HPDE6-E6E7 (cell line): ENCODE measurements at regions not wholly inside any gene's neighbourhood (a gene's known extent, or its start where the extent isn't known, plus 50 kb on each side); places are given as distances from the start of the nearest gene placed in this dataset.
"Not testable (repeated sequence)": the region's sequence is repeated elsewhere in the genome, so short reads cannot be mapped to it uniquely, and the experiment has no call there.

Experiments used
- DNase-seq: peaks from one replicate; pipeline ENCODE4 v3.0.0; 2011; ENCODE audit warnings: missing footprints; ENCODE audit errors: extremely low spot score

GRCh38 chr5:124180299-124180874, 566.1 kb downstream of the ZNF608 start:
- no peak for DNase-seq

DNA sequence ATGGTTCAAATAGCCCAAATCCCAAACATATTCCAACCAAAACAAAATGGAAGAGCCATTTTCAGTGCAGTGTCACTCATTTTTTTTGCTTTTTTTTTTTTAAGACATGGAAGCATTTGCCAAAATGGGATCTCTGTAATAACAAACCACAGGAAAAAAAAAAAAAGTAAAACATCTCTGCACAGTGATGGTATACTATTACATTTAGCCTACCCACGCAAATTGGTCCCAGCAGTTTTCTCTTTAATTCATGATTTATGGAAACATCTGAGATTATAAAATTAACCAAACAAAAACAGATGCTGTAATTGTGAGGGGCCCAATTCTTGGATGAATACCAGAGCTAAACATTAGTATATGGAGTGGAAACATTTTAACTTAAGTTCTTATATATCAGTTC, 566.6 kb downstream of the ZNF608 start:
- DNase-seq, result no peak

DNA sequence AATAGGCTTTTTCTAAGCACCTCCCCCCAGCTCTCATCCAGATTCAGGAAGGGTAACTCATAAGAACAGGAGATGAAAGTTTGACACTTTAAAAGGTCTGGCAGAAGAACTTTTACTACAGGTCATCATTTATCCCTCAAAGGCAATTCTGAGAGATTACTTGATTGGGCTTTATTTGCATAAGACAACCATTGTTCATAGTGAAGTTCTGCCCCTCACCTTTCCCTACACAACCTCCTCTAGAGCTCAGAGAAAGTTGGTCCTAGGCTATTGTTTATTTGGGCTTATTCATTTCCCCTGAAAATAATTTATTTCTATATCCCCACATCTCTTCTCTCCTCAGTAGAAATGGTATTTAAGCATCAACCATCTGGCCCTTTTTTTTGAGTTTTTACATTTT, 568.4 kb downstream of the ZNF608 start:
- no peak for DNase-seq

DNA sequence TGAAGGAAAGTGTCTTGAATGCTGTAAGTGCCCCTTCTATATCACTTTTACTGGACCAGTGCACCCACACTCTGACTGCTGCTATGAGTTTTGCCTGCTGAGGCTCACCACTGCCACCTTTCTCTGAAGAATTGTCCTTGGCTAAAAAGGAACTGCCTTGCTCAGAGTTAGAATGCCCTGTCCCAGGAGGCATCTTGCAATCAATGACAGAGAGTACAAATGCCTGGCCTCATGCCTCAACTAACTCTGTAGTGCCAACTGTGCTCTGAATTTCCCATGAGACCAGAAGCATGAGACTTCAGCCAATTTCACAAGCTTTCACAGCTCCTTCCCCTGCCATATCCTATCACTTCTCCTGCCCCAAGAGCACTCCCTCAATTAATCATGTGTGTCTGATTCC, 569.7 kb downstream of the ZNF608 start:
- no peak for DNase-seq

GRCh38 chr5:124173386-124173785, 573.1 kb downstream of the ZNF608 start:
- no peak for DNase-seq

GRCh38 chr5:124172389-124173003, 573.9 kb downstream of the ZNF608 start:
- no peak for DNase-seq

GRCh38 chr5:124168093-124168492, 578.3 kb downstream of the ZNF608 start:
- not testable (repeated sequence) for DNase-seq

- DNase-seq, result no peak
Measured at GRCh38 chr5:124162767-124163532, 583.5 kb downstream of the ZNF608 start.

- DNase-seq, result no peak
Measured at GRCh38 chr5:124161266-124161665, 585.2 kb downstream of the ZNF608 start.

DNA sequence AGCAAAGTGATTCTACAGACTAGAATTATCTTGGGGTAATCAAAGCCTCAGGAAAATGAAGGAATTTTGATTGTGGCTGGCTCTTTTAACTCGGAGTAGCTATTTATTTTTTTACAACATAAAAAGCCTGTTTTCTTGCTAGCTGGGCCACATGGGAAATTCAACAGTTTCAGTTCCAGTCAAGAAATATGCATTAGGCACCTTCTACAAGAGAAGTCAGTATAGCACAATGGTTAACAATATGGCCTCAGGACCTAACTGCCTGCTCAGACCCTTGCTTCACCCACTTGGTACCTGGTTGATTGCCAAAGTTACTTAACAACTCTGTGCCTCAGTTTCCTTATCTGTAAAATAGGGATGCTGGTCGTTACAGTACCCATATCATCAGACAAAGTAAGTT, 586.2 kb downstream of the ZNF608 start:
- no peak for DNase-seq

DNA sequence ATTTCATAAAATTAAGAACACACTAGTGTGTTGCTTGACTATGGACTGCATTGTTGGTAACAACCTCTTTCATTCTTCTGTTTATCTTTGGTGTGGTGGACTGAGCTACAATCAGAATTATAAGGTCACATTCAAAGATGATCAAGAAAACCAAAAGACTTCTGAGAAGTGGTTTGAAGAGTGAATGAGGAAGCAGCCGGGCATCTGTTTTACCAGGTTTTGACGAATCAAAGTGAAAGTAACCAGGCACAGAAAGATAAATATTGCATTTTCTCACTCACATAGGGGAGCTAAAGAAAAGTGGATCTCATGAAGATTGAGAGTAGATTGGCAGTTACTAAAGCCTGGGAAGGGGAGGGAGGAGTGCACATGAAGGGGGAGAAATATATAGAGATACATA, 589.1 kb downstream of the ZNF608 start:
- no peak for DNase-seq

GRCh38 chr5:124156415-124156996, 589.9 kb downstream of the ZNF608 start:
- DNase-seq, result no peak

DNA sequence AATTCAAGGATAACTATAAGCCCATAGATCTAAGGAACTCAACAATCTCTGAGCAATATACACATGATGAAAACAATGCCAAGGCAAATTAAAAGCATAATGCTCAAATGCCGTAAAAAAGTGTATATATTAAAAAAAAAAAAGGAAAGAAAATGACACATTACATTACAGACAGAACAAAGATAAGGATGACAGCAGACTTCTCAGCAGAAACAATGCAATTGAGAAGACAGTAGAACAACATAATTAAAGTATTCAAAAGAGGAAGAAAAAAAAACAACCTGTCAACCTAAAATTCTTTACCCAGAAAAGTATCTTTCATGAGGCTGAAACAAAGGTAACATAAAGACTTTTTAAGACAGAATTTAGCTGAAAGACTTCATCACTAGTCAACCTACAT, 591.7 kb downstream of the ZNF608 start:
- no peak for DNase-seq

DNA sequence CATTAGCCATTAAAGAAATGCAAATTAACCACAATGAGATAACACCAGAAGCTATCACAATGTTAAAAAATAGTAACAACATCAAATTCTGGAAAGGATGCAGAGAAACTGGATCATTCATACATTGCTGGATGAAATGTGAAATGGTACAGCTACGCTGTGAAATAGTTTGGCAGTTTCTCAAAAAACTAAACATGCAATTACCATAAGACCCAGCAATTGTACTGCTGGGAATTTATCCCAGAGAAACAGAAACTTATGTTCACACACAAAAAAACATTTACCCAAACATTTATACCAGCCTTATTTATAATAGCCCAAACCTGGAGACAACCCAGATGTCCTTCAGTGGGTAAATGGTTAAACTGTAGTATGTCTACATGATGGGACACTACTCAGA, 592.9 kb downstream of the ZNF608 start:
- no peak for DNase-seq

GRCh38 chr5:124148574-124148973, 597.9 kb downstream of the ZNF608 start:
- no peak for DNase-seq

DNA sequence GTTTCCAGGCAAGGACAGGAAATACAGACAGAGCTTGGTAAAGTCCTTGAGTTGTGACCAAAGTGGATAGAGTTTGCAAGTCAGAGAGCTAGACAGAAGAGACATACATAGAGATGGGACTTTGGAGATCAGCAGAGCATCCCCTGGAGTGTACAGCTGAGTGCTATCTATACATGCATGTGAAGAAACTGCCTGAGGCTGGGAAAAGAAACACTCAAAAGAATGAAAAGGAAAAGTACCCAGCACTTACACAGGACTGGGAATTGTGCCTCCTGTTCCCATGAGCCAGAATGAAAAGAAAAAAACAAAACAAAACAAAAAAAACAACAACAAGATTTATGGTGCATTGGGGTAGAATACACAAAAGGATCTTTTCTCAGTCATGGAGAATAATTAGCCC, 606.4 kb downstream of the ZNF608 start:
- no peak for DNase-seq

- DNase-seq, result no peak
Measured at GRCh38 chr5:124139477-124139876, 607.0 kb downstream of the ZNF608 start.

GRCh38 chr5:124136609-124137008, 609.8 kb downstream of the ZNF608 start:
- no peak for DNase-seq

GRCh38 chr5:124134941-124135340, 611.5 kb downstream of the ZNF608 start:
- no peak for DNase-seq

- no peak for DNase-seq
Measured at GRCh38 chr5:124133406-124133805, 613.0 kb downstream of the ZNF608 start.

GRCh38 chr5:124132843-124133242, 613.6 kb downstream of the ZNF608 start:
- DNase-seq, result peak; percentile 11

GRCh38 chr5:124131466-124131865, 615.0 kb downstream of the ZNF608 start:
- no peak for DNase-seq

DNA sequence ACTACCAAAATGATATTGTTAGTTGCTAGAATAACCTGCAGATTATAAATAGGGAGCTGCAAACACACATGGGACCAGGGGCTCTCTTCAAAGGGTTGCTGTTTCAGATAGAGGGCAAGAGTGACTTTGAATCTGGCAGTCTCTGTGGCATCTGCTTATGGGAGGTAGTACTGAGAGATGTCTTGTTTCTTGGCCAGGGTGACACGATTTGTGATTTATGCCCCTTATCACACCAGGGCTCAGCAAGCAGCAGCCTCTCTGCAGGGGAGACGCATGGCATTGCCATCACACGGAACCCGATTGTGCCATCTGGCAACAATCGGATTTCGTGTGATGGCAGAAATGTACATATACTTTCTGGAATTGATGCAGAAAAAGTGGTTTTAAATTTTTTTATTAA, 615.6 kb downstream of the ZNF608 start:
- DNase-seq, result no peak
